ENCODE measurements at regions not wholly inside any gene's neighbourhood (a gene's known extent, or its start where the extent isn't known, plus 50 kb on each side); places are given as distances from the start of the nearest gene placed in this dataset.

DNA sequence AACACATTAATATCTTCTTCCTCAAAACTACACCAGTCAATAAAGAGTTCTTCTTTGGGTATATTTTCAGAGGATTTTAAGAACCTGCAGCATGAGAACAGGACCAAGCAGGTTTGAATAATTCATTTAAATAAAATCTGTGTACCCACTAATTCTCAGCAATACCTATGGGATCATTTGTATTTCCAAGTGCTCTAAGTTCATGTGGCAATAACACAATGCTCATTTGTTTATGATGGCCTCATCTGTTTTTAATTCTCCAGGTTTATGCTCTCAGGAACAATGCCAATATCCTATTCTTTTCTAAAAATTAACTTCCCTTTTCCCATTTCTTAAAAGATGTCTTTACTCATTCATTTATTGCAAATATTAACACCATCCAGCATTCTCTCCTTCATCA is 264.7 kb downstream of the METTL4 start:
- TF ChIP-seq, protein P1, sequence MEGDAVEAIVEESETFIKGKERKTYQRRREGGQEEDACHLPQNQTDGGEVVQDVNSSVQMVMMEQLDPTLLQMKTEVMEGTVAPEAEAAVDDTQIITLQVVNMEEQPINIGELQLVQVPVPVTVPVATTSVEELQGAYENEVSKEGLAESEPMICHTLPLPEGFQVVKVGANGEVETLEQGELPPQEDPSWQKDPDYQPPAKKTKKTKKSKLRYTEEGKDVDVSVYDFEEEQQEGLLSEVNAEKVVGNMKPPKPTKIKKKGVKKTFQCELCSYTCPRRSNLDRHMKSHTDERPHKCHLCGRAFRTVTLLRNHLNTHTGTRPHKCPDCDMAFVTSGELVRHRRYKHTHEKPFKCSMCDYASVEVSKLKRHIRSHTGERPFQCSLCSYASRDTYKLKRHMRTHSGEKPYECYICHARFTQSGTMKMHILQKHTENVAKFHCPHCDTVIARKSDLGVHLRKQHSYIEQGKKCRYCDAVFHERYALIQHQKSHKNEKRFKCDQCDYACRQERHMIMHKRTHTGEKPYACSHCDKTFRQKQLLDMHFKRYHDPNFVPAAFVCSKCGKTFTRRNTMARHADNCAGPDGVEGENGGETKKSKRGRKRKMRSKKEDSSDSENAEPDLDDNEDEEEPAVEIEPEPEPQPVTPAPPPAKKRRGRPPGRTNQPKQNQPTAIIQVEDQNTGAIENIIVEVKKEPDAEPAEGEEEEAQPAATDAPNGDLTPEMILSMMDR (IDR thresholded peaks at IDR 0.05; ENCODE audit: low read depth, low read length): no peak
- no peak for TF ChIP-seq POLR2A (IDR thresholded peaks at IDR 0.05; ENCODE audit: extremely low read depth, insufficient read length)
- no peak for TF ChIP-seq MYC (IDR thresholded peaks at IDR 0.05; ENCODE audit: low read depth, low read length)
- TF ChIP-seq, protein P2, sequence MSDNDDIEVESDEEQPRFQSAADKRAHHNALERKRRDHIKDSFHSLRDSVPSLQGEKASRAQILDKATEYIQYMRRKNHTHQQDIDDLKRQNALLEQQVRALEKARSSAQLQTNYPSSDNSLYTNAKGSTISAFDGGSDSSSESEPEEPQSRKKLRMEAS (IDR thresholded peaks at IDR 0.05; ENCODE audit: low read depth, low read length): no peak
